H9 (cell line): ENCODE measurements at regions not wholly inside any gene's neighbourhood (a gene's known extent, or its start where the extent isn't known, plus 50 kb on each side); places are given as distances from the start of the nearest gene placed in this dataset.

Experiments
- DNase-seq: peaks from one replicate; pipeline ENCODE4 v3.0.0-alpha.2; 2017
- H2AFZ ChIP-seq: one replicate; pipeline ENCODE4 v1.6.1; 2013; ENCODE audit warnings: mild to moderate bottlenecking, low read length, control low read depth, moderate library complexity
- H2AK5ac ChIP-seq: 2 replicates; pipeline ENCODE4 v1.6.1; 2013; ENCODE audit warnings: low read length, control low read depth, mixed read lengths; ENCODE audit not compliant: insufficient read length
- H2BK120ac ChIP-seq: one replicate; pipeline ENCODE4 v1.6.1; 2013; ENCODE audit warnings: low read depth, mild to moderate bottlenecking, low read length, control low read depth, inconsistent platforms; ENCODE audit not compliant: poor library complexity, severe bottlenecking
- H2BK12ac ChIP-seq: 2 replicates; pipeline ENCODE4 v1.6.1; 2013; ENCODE audit warnings: low read length, control low read depth, mixed read lengths, low read depth; ENCODE audit not compliant: insufficient read length
- H2BK15ac ChIP-seq: 2 replicates; pipeline ENCODE4 v1.6.1; 2013; ENCODE audit warnings: low read depth, low read length, control low read depth
- H2BK20ac ChIP-seq: one replicate; pipeline ENCODE4 v1.6.1; 2013; ENCODE audit warnings: low read depth, mild to moderate bottlenecking, low read length, control low read depth, inconsistent platforms; ENCODE audit not compliant: poor library complexity, severe bottlenecking
- H2BK5ac ChIP-seq: 2 replicates; pipeline ENCODE4 v1.6.1; 2013; ENCODE audit warnings: low read length, control low read depth, mixed read lengths; ENCODE audit not compliant: insufficient read length
- H3K14ac ChIP-seq: 2 replicates; pipeline ENCODE4 v1.6.1; 2013; ENCODE audit warnings: low read length, control low read depth; ENCODE audit not compliant: insufficient read depth
- H3K18ac ChIP-seq: 2 replicates; pipeline ENCODE4 v1.6.1; 2013; ENCODE audit warnings: low read depth, mild to moderate bottlenecking, mixed read lengths, low read length, control low read depth; ENCODE audit not compliant: insufficient read length
- H3K23ac ChIP-seq: 2 replicates; pipeline ENCODE4 v1.6.1; 2013; ENCODE audit warnings: low read length, control low read depth, mixed read lengths, low read depth; ENCODE audit not compliant: insufficient read length
- H3K23me2 ChIP-seq: 2 replicates; pipeline ENCODE4 v1.6.1; 2013; ENCODE audit warnings: low read depth, mild to moderate bottlenecking, mixed read lengths, low read length, control low read depth; ENCODE audit not compliant: insufficient read length, poor library complexity, severe bottlenecking
- H3K27ac ChIP-seq: 2 replicates; pipeline ENCODE4 v1.5.1; 2013; ENCODE audit warnings: low read length, control low read depth, mixed read lengths, low read depth; ENCODE audit not compliant: insufficient read length
- H3K27me3 ChIP-seq: 2 replicates; pipeline ENCODE4 v1.6.1; 2013; ENCODE audit warnings: low read length, control low read depth, inconsistent platforms; ENCODE audit not compliant: insufficient read depth
- H3K4ac ChIP-seq: 2 replicates; pipeline ENCODE4 v1.6.1; 2013; ENCODE audit warnings: low read depth, mild to moderate bottlenecking, control low read depth, inconsistent platforms, low read length, moderate library complexity
- H3K4me1 ChIP-seq: 2 replicates; pipeline ENCODE4 v1.6.1; 2013; ENCODE audit warnings: low read length, control low read depth, inconsistent platforms; ENCODE audit not compliant: insufficient read depth
- H3K4me2 ChIP-seq: 2 replicates; pipeline ENCODE4 v1.6.1; 2013; ENCODE audit warnings: low read length, control low read depth, mixed read lengths; ENCODE audit not compliant: insufficient read length, insufficient read depth
- H3K56ac ChIP-seq: 2 replicates; pipeline ENCODE4 v1.6.1; 2013; ENCODE audit warnings: low read depth, mild to moderate bottlenecking, mixed read lengths, low read length, control low read depth; ENCODE audit not compliant: insufficient read length
- H3K79me1 ChIP-seq: 2 replicates; pipeline ENCODE4 v1.6.1; 2013; ENCODE audit warnings: low read depth, mild to moderate bottlenecking, moderate library complexity, low read length, control low read depth, inconsistent platforms; ENCODE audit not compliant: insufficient read depth, poor library complexity, severe bottlenecking
- H3K79me2 ChIP-seq: 2 replicates; pipeline ENCODE4 v1.6.1; 2013; ENCODE audit warnings: low read length, control low read depth, inconsistent platforms; ENCODE audit not compliant: insufficient read depth
- H3K9ac ChIP-seq: 2 replicates; pipeline ENCODE4 v1.6.1; 2013; ENCODE audit warnings: low read length, control low read depth, mixed read lengths; ENCODE audit not compliant: insufficient read length; ENCODE audit errors: extremely low read depth
- H3K9me3 ChIP-seq: one replicate; pipeline ENCODE4 v1.6.1; 2013; ENCODE audit warnings: low read depth, low read length, inconsistent platforms; ENCODE audit not compliant: control insufficient read depth
- H3T11ph ChIP-seq: one replicate; pipeline ENCODE4 v1.6.1; 2013; ENCODE audit warnings: mild to moderate bottlenecking, low read length, control low read depth, inconsistent platforms
- H4K20me1 ChIP-seq: one replicate; pipeline ENCODE4 v1.6.1; 2013; ENCODE audit not compliant: control insufficient read depth, insufficient read length, insufficient read depth
- H4K5ac ChIP-seq: 2 replicates; pipeline ENCODE4 v1.6.1; 2013; ENCODE audit warnings: low read depth, mild to moderate bottlenecking, mixed read lengths, low read length, control low read depth; ENCODE audit not compliant: insufficient read length
- H4K8ac ChIP-seq: replicated peaks from 2 replicates; pipeline ENCODE4 v1.6.1; 2013; ENCODE audit warnings: low read length, control low read depth, mixed read lengths, low read depth; ENCODE audit not compliant: insufficient read length
- H4K91ac ChIP-seq: 2 replicates; pipeline ENCODE4 v1.6.1; 2013; ENCODE audit warnings: low read depth, mild to moderate bottlenecking, moderate library complexity, mixed read lengths, low read length, control low read depth; ENCODE audit not compliant: insufficient read length
- H3K27ac Mint-ChIP-seq, 3 experiments: 2 replicates in 2 of 3; 3 replicates in 1 of 3; pipeline ENCODE4 v1.8.0; 2020 to 2021; ENCODE audit warnings: mixed read lengths in 3 of 3, mild to moderate bottlenecking in 1 of 3, moderate library complexity in 1 of 3
- H3K27me3 Mint-ChIP-seq: 2 replicates; pipeline ENCODE4 v1.8.0; 2021; ENCODE audit warnings: low read depth, mild to moderate bottlenecking, moderate library complexity, mixed read lengths
- H3K36me3 Mint-ChIP-seq, 3 experiments: 2 replicates in 2 of 3; 3 replicates in 1 of 3; pipeline ENCODE4 v1.8.0; 2020 to 2021; ENCODE audit warnings: low read depth in 3 of 3, mixed read lengths in 3 of 3; ENCODE audit not compliant: insufficient read depth in 1 of 3
- H3K4me1 Mint-ChIP-seq, 2 experiments: 2 replicates each; pipeline ENCODE4 v1.8.0; 2020; ENCODE audit warnings: mixed read lengths in 2 of 2
- H3K4me3 Mint-ChIP-seq, 2 experiments: 2 replicates in 1 of 2; 3 replicates in 1 of 2; pipeline ENCODE4 v1.8.0; 2020 to 2021; ENCODE audit warnings: mild to moderate bottlenecking in 2 of 2, mixed read lengths in 2 of 2, moderate library complexity in 1 of 2
- H3K9me3 Mint-ChIP-seq, 2 experiments: 2 replicates in 1 of 2; 3 replicates in 1 of 2; pipeline ENCODE4 v1.8.0; 2020; ENCODE audit warnings: mild to moderate bottlenecking in 2 of 2, mixed read lengths in 2 of 2, moderate library complexity in 1 of 2
- CTCF ChIP-seq: fragments of 200-600 bp; sonication (generic); conservative IDR thresholded peaks from 3 replicates; pipeline ENCODE4 v1.8.0; 2021; ENCODE audit warnings: antibody characterized with exemption, mild to moderate bottlenecking
- WGBS: extraction: QIAGEN DNeasy Blood & Tissue Kit; methylation state at CpG from one replicate; pipeline ENCODE4 v1.1.7; 2013; ENCODE audit warnings: missing lambda C conversion rate, low lambda C conversion rate, mixed read lengths; ENCODE audit not compliant: insufficient read length; ENCODE audit errors: extremely low coverage; 5-methylcytosine and 5-hydroxymethylcytosine counted together

GRCh38 chr4:28010577-28011240 lies 1150.1 kb downstream of the STIM2 start:
- H2BK20ac ChIP-seq = no peak overlapping the region
- H3K4ac ChIP-seq = no peak overlapping the region
- no peak overlapping the region for H3K18ac ChIP-seq
- no peak overlapping the region for H3T11ph ChIP-seq
- no peaks in the 10 kb centered on the region for H3K4me1 Mint-ChIP-seq
- H4K91ac ChIP-seq = no peak overlapping the region
- H2AK5ac ChIP-seq = no peak overlapping the region
- H3K36me3 Mint-ChIP-seq = peaks cover 0 to 6% (median 3%) of the 10 kb centered on the region in 3 experiments; a peak in 4 of 7 replicates
- H3K79me2 ChIP-seq = no peaks in the 10 kb centered on the region
- no peak overlapping the region for H3K4me3 Mint-ChIP-seq
- no peak overlapping the region for H3K4me2 ChIP-seq
- no peak overlapping the region for H2BK12ac ChIP-seq
- peaks cover 17% of the 10 kb centered on the region for H3K9me3 ChIP-seq
- no peak overlapping the region for H3K14ac ChIP-seq
- H3K27me3 ChIP-seq = no peaks in the 10 kb centered on the region
- H2BK5ac ChIP-seq = no peak overlapping the region
- WGBS = no CpG with 5 or more reads among the region's 6 CpGs
- TF ChIP-seq CTCF = no peak
- H2BK15ac ChIP-seq = no peak overlapping the region
- H3K23me2 ChIP-seq = no peaks in the 10 kb centered on the region
- H3K79me1 ChIP-seq = no peaks in the 10 kb centered on the region
- no peak overlapping the region for H3K9ac ChIP-seq
- no peaks in the 10 kb centered on the region for H3K4me1 ChIP-seq
- no peak overlapping the region for H3K27ac ChIP-seq
- no peak overlapping the region for H3K27ac Mint-ChIP-seq
- no peak overlapping the region for H2BK120ac ChIP-seq
- H3K27me3 Mint-ChIP-seq = no peaks in the 10 kb centered on the region
- H4K5ac ChIP-seq = no peak overlapping the region
- H4K20me1 ChIP-seq = no peaks in the 10 kb centered on the region
- no peak overlapping the region for H3K56ac ChIP-seq
- DNase-seq = no peak
- H2AFZ ChIP-seq = no peak overlapping the region
- peaks cover 7 to 16% of the 10 kb centered on the region in 2 experiments; a peak in 4 of 5 replicates for H3K9me3 Mint-ChIP-seq
- no peak overlapping the region for H4K8ac ChIP-seq
- H3K23ac ChIP-seq = no peak overlapping the region
